ENCODE measurements at regions not wholly inside any gene's neighbourhood (a gene's known extent, or its start where the extent isn't known, plus 50 kb on each side); places are given as distances from the start of the nearest gene placed in this dataset.

GRCh38 chr7:14988941-14989340, 86.4 kb upstream of the DGKB start:
- POLR2A ChIA-PET (ENCODE audit: partially characterized antibody): no interaction called here
- WGBS, 2 experiments (ENCODE audit: extremely low coverage in 1 of 2, insufficient coverage in 1 of 2, insufficient read length in 1 of 2, insufficient replicate concordance in 2 of 2, low coverage in 1 of 2, low lambda C conversion rate in 2 of 2, missing lambda C conversion rate in 1 of 2): 84% methylated on average over 2 of the region's 2 CpGs; no CpG with 5 or more reads in 1 of the 2 experiments
- Histone ChIP-seq H2BK5ac (ENCODE audit: low read depth, low read length) (no peak overlapping the region), H3K79me2 (ENCODE audit: control insufficient read depth in 1 of 2, insufficient read depth in 2 of 2, low read length in 2 of 2) (no peaks in the 10 kb centered on the region), H4K8ac (ENCODE audit: extremely low read depth, insufficient read depth, low read length) (no peak overlapping the region), H4K5ac (ENCODE audit: insufficient read length, low read depth, low read length) (no peak overlapping the region), H3K23ac (ENCODE audit: insufficient read length) (no peak overlapping the region), H3K27me3 (replicated peaks in 1 of 4; ENCODE audit: control insufficient read depth in 3 of 4, extremely low read depth in 1 of 4, insufficient read depth in 3 of 4, low read length in 3 of 4) (no peaks in the 10 kb centered on the region), H4K91ac (replicated peaks; ENCODE audit: insufficient read length, low read length) (no peak overlapping the region), H3K4me3 (ENCODE audit: extremely low read depth in 1 of 4, insufficient read depth in 2 of 4, low read depth in 3 of 4, low read length in 4 of 4) (no peak overlapping the region), H3K9me3 (ENCODE audit: insufficient read depth in 2 of 2, low read depth in 1 of 2, low read length in 1 of 2) (no peaks in the 10 kb centered on the region), H2BK15ac (ENCODE audit: low read length) (no peak overlapping the region), H3K9ac (replicated peaks in 1 of 4; ENCODE audit: extremely low read depth in 1 of 4, low read depth in 3 of 4, low read length in 3 of 4) (no peak overlapping the region), H3K79me1 (ENCODE audit: low read depth, low read length) (no peaks in the 10 kb centered on the region), H3K27ac (ENCODE audit: low read depth, low read length) (no peak overlapping the region), H2AFZ (ENCODE audit: low read length) (no peak overlapping the region), H3K56ac (replicated peaks; ENCODE audit: insufficient read length, low read depth, low read length) (no peak overlapping the region), H3K36me3 (ENCODE audit: control insufficient read depth in 2 of 4, insufficient read depth in 4 of 4, low read length in 3 of 4) (no peaks in the 10 kb centered on the region), H3K23me2 (ENCODE audit: low read depth, low read length) (no peaks in the 10 kb centered on the region), H3K4me2 (ENCODE audit: insufficient read depth in 1 of 2, low read depth in 2 of 2, low read length in 2 of 2) (no peak overlapping the region), H3K4me1 (replicated peaks in 1 of 4; ENCODE audit: control insufficient read depth in 3 of 4, insufficient read depth in 4 of 4, low read length in 3 of 4) (no peaks in the 10 kb centered on the region), H2BK20ac (ENCODE audit: low read length) (no peak overlapping the region), H3K18ac (ENCODE audit: extremely low read depth, low read length) (no peak overlapping the region), H3K4ac (replicated peaks; ENCODE audit: insufficient read length, low read depth, low read length) (no peak overlapping the region), H2AK5ac (ENCODE audit: low read depth, low read length) (no peak overlapping the region), H2BK12ac (ENCODE audit: low read depth, low read length) (no peak overlapping the region), H2BK120ac (replicated peaks; ENCODE audit: low read depth, low read length) (no peak overlapping the region), H3K14ac (ENCODE audit: insufficient read length) (no peak overlapping the region), H4K20me1 (replicated peaks in 1 of 2; ENCODE audit: control insufficient read depth in 1 of 2, insufficient read depth in 2 of 2, low read length in 2 of 2) (no peaks in the 10 kb centered on the region)
- no peak for TF ChIP-seq BRCA1 (IDR thresholded peaks at IDR 0.05; ENCODE audit: low read depth, low read length)
- no peak for TF ChIP-seq SP1 (IDR thresholded peaks at IDR 0.05; ENCODE audit: low read depth, low read length)
- FAIRE-seq (no peak), DNase-seq (ENCODE audit: low read depth in 1 of 2, low spot score in 2 of 2) (no peak)
- CTCF ChIA-PET (ENCODE audit: partially characterized antibody): interaction anchor here (0.5 to 1.4 kb wide), 4 partner anchors 17 to 271 kb away, joined by 3 to 4 read pairs (median 4); no protein-coding TSS in a partner anchor
